Stimulated activated effector memory CD8-positive, alpha-beta T cell treated with anti-CD3 and anti-CD28 coated beads, Interleukin-12 subunit alpha, Interleukin-12 subunit beta, amount 100 ng/mL, for 72 hours (primary cell): ENCODE measurements at regions not wholly inside any gene's neighbourhood (a gene's known extent, or its start where the extent isn't known, plus 50 kb on each side); places are given as distances from the start of the nearest gene placed in this dataset.
"Not testable (repeated sequence)": the region's sequence is repeated elsewhere in the genome, so short reads cannot be mapped to it uniquely, and the experiment has no call there.

Experiments
- ATAC-seq: fragments of 150-1000 bp; cut with Tn5 transposase; 2 replicates; pipeline ENCODE4 v1.10.0; 2021
- DNase-seq, 2 donors: peaks; one replicate each; pipeline ENCODE4 v3.0.0; 2021 to 2022; ENCODE audit warnings: low spot score in 2 of 2
- H3K27ac Mint-ChIP-seq: one replicate; pipeline ENCODE4 v1.8.0; 2022; ENCODE audit warnings: mild to moderate bottlenecking, mixed read lengths
- H3K36me3 Mint-ChIP-seq: one replicate; pipeline ENCODE4 v1.8.0; 2022; ENCODE audit warnings: mild to moderate bottlenecking, mixed read lengths
- H3K4me1 Mint-ChIP-seq: one replicate; pipeline ENCODE4 v1.8.0; 2022; ENCODE audit warnings: mixed read lengths
- H3K4me3 Mint-ChIP-seq: one replicate; pipeline ENCODE4 v1.8.0; 2022; ENCODE audit warnings: mild to moderate bottlenecking, mixed read lengths
- H3K9me3 Mint-ChIP-seq: one replicate; pipeline ENCODE4 v1.8.0; 2022; ENCODE audit warnings: mixed read lengths

GRCh38 chr6:144951730-144952437 lies 666.7 kb downstream of the UTRN start:
- Mint-ChIP-seq H3K36me3 (no peaks in the 10 kb centered on the region), H3K9me3 (no peaks in the 10 kb centered on the region), H3K27ac (no peak overlapping the region), H3K4me3 (no peak overlapping the region), H3K4me1 (no peaks in the 10 kb centered on the region)
- ATAC-seq (no peak), DNase-seq (no peak)

DNA sequence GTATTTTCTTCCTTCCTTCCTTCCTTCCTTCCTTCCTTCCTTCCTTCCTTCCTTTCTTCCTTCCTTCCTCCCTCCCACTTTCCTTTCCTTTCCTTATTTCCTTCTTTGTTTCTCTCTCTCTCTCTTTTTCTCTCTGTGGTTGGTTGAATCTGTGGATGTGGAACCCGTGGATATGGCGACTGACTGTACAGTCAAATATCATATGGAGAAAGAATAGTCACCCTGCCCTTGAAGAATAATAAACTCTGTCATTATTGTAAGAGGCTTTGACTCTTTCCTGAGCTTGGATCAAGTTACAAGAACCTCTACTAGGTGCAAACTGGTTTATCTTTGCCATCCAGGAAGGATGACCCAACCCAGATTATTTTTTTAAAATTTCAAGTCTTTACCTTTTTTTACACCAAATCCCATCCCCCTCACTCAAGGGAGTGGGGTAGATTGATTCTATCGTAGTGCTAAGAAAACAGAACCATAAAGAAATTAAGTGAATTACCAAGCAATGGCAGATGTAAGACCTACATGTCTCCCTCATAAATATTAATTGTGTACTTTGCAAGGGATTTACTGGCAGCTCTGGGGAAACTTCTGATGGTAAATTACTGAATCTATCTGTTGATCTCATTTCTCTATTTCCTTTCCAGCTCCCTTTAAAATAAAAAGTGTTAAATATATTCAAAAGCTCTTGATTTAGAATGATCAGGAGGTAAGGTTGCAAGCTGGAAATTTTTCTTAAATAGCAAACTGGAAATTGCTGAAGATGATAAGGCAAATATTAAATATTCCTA lies 667.5 kb downstream of the UTRN start:
- Mint-ChIP-seq H3K4me1 (no peaks in the 10 kb centered on the region), H3K27ac (no peak overlapping the region), H3K36me3 (no peaks in the 10 kb centered on the region), H3K9me3 (no peaks in the 10 kb centered on the region), H3K4me3 (no peak overlapping the region)
- DNase-seq = no peak
- no peak for ATAC-seq

DNA sequence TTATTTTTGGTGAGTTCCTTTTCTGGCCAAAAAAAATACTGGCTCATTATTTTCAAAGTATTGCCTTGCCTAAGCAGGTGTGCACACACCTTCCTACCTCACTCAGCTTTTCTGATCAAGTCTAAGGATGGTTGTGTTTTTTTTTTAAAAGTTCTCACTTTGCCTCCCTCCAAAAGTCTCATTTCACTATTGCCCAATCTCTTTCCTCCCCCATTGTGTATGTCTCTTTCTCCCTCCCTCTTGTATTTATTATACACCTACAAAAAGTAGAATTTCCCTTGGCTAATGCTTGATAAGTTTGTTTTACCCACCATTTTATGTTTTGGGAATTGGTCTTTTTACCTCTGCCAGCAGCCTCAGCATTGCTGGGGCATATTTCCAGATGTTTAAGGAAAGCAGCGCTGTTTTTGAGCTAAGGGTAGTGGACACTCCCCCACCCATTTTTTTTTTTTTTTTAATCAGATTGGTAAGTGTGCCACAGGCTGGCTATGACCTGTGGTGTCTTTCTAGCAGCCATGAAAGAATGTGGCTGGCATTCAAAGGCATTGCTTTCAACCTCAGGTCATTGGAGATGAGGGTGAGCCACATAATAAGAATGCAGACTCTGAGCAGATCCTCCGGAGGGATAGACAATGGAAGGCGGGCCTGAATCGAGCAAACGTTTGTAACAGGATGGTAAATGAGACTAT lies 668.6 kb downstream of the UTRN start:
- no peaks in the 10 kb centered on the region for H3K36me3 Mint-ChIP-seq
- H3K9me3 Mint-ChIP-seq = no peaks in the 10 kb centered on the region
- H3K4me3 Mint-ChIP-seq = no peak overlapping the region
- no peak for DNase-seq
- no peaks in the 10 kb centered on the region for H3K4me1 Mint-ChIP-seq
- no peak for ATAC-seq
- H3K27ac Mint-ChIP-seq = no peak overlapping the region

- Mint-ChIP-seq H3K4me3 (no peak overlapping the region), H3K27ac (no peak overlapping the region), H3K4me1 (no peaks in the 10 kb centered on the region), H3K9me3 (no peaks in the 10 kb centered on the region), H3K36me3 (no peaks in the 10 kb centered on the region)
- no peak for DNase-seq
- ATAC-seq = no peak
Observed at GRCh38 chr6:144954241-144954556, 669.1 kb downstream of the UTRN start.

GRCh38 chr6:144955392-144955791 lies 670.3 kb downstream of the UTRN start:
- ATAC-seq (no peak), DNase-seq (no peak)
- Mint-ChIP-seq H3K9me3 (no peaks in the 10 kb centered on the region), H3K4me3 (no peak overlapping the region), H3K4me1 (no peaks in the 10 kb centered on the region), H3K36me3 (no peaks in the 10 kb centered on the region), H3K27ac (no peak overlapping the region)

GRCh38 chr6:144955859-144956258 lies 670.7 kb downstream of the UTRN start:
- no peaks in the 10 kb centered on the region for H3K9me3 Mint-ChIP-seq
- DNase-seq (no peak), ATAC-seq (no peak)
- no peak overlapping the region for H3K27ac Mint-ChIP-seq
- no peaks in the 10 kb centered on the region for H3K4me1 Mint-ChIP-seq
- H3K4me3 Mint-ChIP-seq = no peak overlapping the region
- no peaks in the 10 kb centered on the region for H3K36me3 Mint-ChIP-seq

- not testable (repeated sequence) for H3K27ac Mint-ChIP-seq, H3K36me3 Mint-ChIP-seq, H3K4me3 Mint-ChIP-seq, ATAC-seq, DNase-seq, H3K4me1 Mint-ChIP-seq, H3K9me3 Mint-ChIP-seq
Observed at GRCh38 chr6:144956697-144957096, 671.6 kb downstream of the UTRN start.

DNA sequence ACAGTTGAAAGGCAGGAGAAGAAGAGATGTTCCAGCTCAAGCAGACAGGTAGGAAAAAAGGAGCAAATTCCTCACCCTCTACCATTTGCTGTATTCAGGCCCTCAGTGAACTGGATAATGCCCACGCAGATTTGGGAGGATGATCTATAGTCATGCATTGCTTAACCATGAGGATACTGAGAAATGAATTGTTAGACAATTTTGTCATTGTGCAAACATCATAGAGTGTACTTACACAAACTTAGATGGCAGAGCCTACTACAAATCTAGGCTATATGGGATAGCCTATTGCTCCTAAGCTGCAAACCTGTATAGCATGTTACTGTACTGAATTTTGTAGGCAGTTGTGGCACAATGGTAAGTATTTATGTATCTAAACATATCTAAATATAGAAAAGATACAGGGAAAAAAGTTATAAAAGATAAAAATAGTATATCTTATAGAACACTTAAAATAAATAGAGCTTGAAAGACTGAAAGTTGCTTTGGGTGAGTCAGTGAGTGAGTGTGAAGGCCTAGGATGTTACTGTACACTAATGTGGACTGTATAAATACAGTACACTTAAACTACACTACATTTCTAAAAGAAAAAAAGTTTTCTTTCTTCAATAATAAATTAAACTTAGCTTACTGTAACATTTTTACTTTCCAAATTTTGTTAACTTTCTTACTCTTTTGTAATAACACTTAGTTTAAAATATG lies 672.3 kb downstream of the UTRN start:
- no peak overlapping the region for H3K27ac Mint-ChIP-seq
- no peak for ATAC-seq
- H3K9me3 Mint-ChIP-seq = no peaks in the 10 kb centered on the region
- H3K36me3 Mint-ChIP-seq = no peaks in the 10 kb centered on the region
- no peaks in the 10 kb centered on the region for H3K4me1 Mint-ChIP-seq
- no peak overlapping the region for H3K4me3 Mint-ChIP-seq
- DNase-seq = no peak

GRCh38 chr6:144969154-144969553 lies 684.0 kb downstream of the UTRN start:
- no peak overlapping the region for H3K4me3 Mint-ChIP-seq
- ATAC-seq = no peak
- DNase-seq = no peak
- H3K9me3 Mint-ChIP-seq = no peaks in the 10 kb centered on the region
- no peaks in the 10 kb centered on the region for H3K36me3 Mint-ChIP-seq
- H3K4me1 Mint-ChIP-seq = no peaks in the 10 kb centered on the region
- H3K27ac Mint-ChIP-seq = no peak overlapping the region

- DNase-seq (no peak), ATAC-seq (no peak)
- Mint-ChIP-seq H3K9me3 (no peaks in the 10 kb centered on the region), H3K4me3 (no peak overlapping the region), H3K36me3 (no peaks in the 10 kb centered on the region), H3K4me1 (no peaks in the 10 kb centered on the region), H3K27ac (no peak overlapping the region)
Observed at GRCh38 chr6:144969602-144970272, 684.6 kb downstream of the UTRN start.

DNA sequence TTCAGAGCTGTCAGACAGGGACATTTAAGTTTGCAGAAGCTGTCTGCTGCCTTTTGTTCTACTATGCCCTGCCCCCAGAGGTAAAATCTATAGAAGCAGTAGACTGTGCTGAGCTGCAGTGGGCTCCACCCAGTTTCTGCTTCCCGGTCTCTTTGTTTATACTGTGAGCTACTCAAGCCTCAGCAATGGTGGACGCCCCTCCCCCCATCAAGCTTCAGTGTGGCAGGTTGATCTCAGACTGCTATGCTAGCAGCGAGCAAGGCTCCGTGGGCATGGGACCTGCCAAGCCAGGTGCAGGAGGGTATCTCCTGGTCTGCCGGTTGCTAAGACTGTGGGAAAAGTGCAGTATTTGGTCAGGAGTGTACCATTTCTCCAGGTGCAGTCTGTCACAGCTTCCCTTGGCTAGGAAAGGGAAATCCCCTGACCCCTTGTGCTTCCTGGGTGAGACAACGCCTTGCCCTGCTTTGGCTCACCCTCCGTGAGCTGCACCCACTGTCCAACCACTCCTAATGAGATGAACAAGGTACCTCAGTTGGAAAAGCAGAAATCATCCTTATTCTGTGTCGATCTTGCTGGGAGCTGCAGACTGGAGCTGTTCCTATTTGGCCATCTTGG lies 692.2 kb downstream of the UTRN start:
- not testable (repeated sequence) for H3K4me3 Mint-ChIP-seq, H3K27ac Mint-ChIP-seq, DNase-seq, H3K36me3 Mint-ChIP-seq, ATAC-seq, H3K9me3 Mint-ChIP-seq, H3K4me1 Mint-ChIP-seq

- no peaks in the 10 kb centered on the region for H3K4me1 Mint-ChIP-seq
- no peaks in the 10 kb centered on the region for H3K36me3 Mint-ChIP-seq
- H3K27ac Mint-ChIP-seq = no peak overlapping the region
- DNase-seq (no peak), ATAC-seq (no peak)
- H3K9me3 Mint-ChIP-seq = no peaks in the 10 kb centered on the region
- no peak overlapping the region for H3K4me3 Mint-ChIP-seq
Observed at GRCh38 chr6:144978208-144978607, 693.1 kb downstream of the UTRN start.

- Mint-ChIP-seq H3K27ac (no peak overlapping the region), H3K4me1 (no peaks in the 10 kb centered on the region), H3K4me3 (no peak overlapping the region), H3K9me3 (peaks cover 4% of the 10 kb centered on the region), H3K36me3 (no peaks in the 10 kb centered on the region)
- no peak for ATAC-seq
- DNase-seq = no peak
Observed at GRCh38 chr6:144986271-144986670, 701.1 kb downstream of the UTRN start.

GRCh38 chr6:144989319-144990107 lies 704.4 kb downstream of the UTRN start:
- DNase-seq (no peak), ATAC-seq (no peak)
- H3K4me3 Mint-ChIP-seq = no peak overlapping the region
- H3K27ac Mint-ChIP-seq = no peak overlapping the region
- H3K9me3 Mint-ChIP-seq = peaks cover 4% of the 10 kb centered on the region
- H3K36me3 Mint-ChIP-seq = no peaks in the 10 kb centered on the region
- H3K4me1 Mint-ChIP-seq = no peaks in the 10 kb centered on the region
